ENCODE measurements at regions not wholly inside any gene's neighbourhood (a gene's known extent, or its start where the extent isn't known, plus 50 kb on each side); places are given as distances from the start of the nearest gene placed in this dataset.

GRCh38 chr14:97916100-97916499 is 1118.9 kb downstream of the VRK1 start:
- DNase-seq = peak; percentile 2

- DNase-seq = peak; percentile 4
Observed at GRCh38 chr14:97916669-97917568, 1119.7 kb downstream of the VRK1 start.

DNA sequence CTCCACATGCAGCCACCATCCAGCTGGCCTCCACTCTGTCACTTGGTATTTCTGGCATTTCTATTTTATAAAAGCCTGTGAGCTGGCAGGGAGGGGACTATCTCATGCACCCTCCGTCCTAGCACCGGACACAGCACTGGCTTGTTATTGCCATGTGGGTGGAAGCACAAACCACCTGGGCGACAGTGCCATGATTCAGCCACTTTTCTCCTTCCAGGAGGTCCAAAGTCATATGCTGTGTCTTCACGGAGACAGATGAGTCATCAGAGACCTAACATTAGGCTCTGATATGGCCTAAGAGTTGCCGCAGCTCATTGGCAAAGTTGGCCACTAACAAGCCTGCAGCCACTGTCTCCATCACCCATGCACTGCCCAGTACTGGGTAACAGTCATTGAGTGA is 1123.0 kb downstream of the VRK1 start:
- DNase-seq = no peak

- no peak for DNase-seq
Observed at GRCh38 chr14:97921296-97921695, 1124.1 kb downstream of the VRK1 start.

DNA sequence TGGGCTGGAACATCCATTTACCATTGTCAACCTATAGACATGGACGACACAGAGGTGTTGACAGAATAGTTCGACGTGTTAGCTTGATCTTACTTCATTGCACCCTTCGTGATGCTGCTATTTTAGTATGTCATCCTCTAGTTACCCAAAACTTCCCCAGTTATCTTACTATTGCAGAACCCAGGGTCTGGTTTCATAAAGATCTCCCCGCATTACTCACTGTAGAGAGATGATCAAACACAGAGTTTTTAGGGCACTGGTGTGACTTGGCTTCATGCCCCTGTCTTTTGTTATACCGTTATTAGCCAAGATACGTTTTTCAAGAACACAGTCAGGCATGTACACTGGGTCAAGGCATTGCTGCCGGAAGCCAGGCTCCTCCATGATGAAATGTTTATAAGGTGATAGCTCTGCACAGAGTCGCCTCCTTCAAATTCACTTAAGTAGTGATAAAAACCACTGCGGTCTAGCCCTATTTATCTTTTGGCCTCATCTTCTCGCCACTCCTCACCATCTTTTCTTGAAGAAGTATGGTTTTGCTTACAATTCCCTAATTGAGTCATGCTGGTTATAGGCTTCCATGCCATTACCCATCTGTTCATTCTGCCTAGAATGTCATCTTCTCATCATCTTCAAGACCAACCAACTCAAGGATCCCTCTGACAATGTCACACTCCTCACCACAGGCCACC is 1127.9 kb downstream of the VRK1 start:
- DNase-seq = no peak

GRCh38 chr14:97930166-97930565 is 1133.0 kb downstream of the VRK1 start:
- DNase-seq = no peak

- no peak for DNase-seq
Observed at GRCh38 chr14:97931273-97931672, 1134.1 kb downstream of the VRK1 start.

DNA sequence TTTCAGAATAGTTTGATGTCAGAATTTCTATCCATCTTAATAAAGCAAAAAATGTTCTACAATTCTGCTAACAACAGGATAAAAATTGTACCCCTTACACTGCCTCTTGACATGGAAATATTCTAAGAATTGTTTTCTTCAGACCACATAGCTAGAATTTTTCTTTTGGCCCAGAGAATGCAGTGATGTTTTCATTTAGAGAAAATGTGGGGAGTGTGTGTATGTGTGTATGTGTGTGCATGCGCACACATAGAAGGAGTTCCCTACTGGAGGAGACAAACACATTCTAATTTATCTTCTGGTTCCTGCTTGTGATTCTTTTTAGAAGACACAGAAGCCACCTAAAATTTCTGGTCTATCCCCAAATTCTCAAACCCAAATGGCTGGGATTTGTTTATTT is 1145.7 kb downstream of the VRK1 start:
- no peak for DNase-seq

- DNase-seq = peak; percentile 34
Observed at GRCh38 chr14:97943619-97944018, 1146.4 kb downstream of the VRK1 start.

DNA sequence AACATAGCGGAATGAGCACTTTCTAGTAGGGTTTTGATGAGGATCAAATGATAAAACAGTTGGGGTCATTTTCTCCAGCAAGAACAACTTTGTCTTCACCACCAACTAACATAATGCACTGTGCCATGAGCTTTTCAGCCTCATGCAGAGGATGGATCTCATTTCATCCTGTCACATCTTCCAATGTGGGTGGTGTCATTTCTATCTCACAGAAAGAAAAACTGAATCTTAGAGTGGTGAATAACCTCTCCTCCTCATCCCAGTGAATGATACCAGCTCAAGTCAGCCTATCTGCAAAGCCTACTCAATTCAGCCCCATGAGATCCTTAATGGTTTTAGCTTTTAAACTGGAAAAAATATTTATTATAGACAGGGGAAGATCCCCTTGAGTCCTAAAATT is 1147.2 kb downstream of the VRK1 start:
- no peak for DNase-seq

GRCh38 chr14:97945631-97946030 is 1148.4 kb downstream of the VRK1 start:
- no peak for DNase-seq

DNA sequence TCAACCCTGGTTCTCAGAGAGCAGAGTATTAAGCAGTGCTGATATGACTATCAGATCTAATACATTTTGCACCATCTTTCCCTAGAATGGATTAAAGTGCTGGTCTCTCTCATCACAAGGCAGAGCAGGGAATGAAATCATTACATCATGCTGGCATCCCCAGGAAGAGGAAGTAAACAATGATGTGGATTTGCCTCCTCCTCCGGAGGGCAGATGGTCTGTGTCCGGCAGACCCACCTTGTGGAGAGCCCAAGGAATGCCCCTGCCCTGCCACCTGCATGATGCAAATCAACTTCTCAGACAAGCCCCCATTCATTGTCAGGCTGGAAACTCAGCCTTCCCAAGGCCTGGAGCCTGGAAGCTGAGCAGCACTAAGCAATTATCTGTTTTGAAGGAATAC is 1149.1 kb downstream of the VRK1 start:
- no peak for DNase-seq

- no peak for DNase-seq
Observed at GRCh38 chr14:97946641-97947040, 1149.5 kb downstream of the VRK1 start.

GRCh38 chr14:97948841-97949240 is 1151.7 kb downstream of the VRK1 start:
- no peak for DNase-seq

GRCh38 chr14:97956581-97957340 is 1159.6 kb downstream of the VRK1 start:
- DNase-seq = no peak

- DNase-seq = no peak
Observed at GRCh38 chr14:97959251-97959650, 1162.1 kb downstream of the VRK1 start.

- DNase-seq = no peak
Observed at GRCh38 chr14:97960436-97960835, 1163.3 kb downstream of the VRK1 start.

DNA sequence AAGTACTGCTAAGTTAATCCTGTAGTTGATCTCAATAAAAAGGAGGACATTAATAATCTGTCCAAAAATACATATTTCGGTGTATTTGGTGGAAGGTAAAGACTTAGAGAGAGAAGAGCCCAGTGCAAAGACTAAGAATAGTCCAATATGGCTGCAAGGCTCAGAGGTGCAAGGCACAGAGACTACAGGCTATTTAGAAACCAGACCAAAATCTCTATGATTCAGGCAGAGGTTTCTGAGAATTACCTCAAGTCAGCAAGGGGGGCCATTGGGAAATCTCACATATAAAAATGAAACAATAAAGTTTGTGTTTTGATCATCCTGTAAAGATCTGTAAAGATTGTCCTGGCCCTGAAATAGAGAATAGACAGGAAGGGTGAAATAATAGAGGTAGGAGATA is 1173.0 kb downstream of the VRK1 start:
- peak; percentile 9 for DNase-seq

- no peak for DNase-seq
Observed at GRCh38 chr14:97975216-97975615, 1178.0 kb downstream of the VRK1 start.

- DNase-seq = peak; percentile 25
Observed at GRCh38 chr14:97975962-97976361, 1178.8 kb downstream of the VRK1 start.

GRCh38 chr14:97976861-97977260 is 1179.7 kb downstream of the VRK1 start:
- DNase-seq = peak; percentile 32

GRCh38 chr14:97977651-97978261 is 1180.6 kb downstream of the VRK1 start:
- DNase-seq = peak; percentile 87

DNA sequence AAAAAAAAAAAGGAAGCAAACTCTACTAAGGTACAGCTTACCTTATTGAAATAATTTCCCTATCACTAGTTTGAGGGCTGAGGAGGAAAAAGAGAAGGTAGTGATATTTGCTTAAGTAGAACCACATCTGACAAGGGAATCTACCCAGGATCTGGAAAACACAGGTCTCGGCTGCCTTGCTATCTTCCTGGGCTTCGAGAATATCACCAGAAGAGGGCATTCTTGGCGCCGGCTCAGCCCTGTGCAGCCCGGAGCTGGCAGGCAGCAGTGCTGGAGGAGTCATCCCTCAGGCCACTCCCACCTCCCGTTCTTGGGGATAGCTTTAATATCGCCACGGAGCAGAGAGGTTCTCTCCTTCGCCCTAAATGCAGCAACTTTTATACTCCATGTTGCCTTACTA is 1181.2 kb downstream of the VRK1 start:
- DNase-seq = peak; percentile 91
